ENCODE measurements at regions not wholly inside any gene's neighbourhood (a gene's known extent, or its start where the extent isn't known, plus 50 kb on each side); places are given as distances from the start of the nearest gene placed in this dataset.

GRCh38 chr4:18578307-18578706 is 556.8 kb upstream of the LCORL start:
- no peaks in the 10 kb centered on the region for H3K9me3 ChIP-seq
- WGBS, 4 donors, result 56 to 70% (median 64%) methylated on average over 4 of the region's 4 CpGs
- no peak for DNase-seq
- no peak overlapping the region for H3K27ac ChIP-seq
- peaks cover 0 to 13% (median 0%) of the 10 kb centered on the region in 9 donors for H3K27me3 ChIP-seq
- H3K4me3 ChIP-seq, result no peak overlapping the region
- no peak for ATAC-seq
- intact Hi-C loops (cut with DNase I), result loop anchor here in 1 of 10 donors (10.0 kb wide), 1 partner anchor 754 kb away; no protein-coding TSS in a partner anchor
- TF ChIP-seq CTCF (IDR thresholded peaks at IDR 0.05), result no peak
- no peak for TF ChIP-seq POLR2A (IDR thresholded peaks at IDR 0.05)
- no peaks in the 10 kb centered on the region for H3K36me3 ChIP-seq
- no peaks in the 10 kb centered on the region for H3K4me1 ChIP-seq

GRCh38 chr4:18572481-18572880 is 550.9 kb upstream of the LCORL start:
- Histone ChIP-seq H3K36me3 (no peaks in the 10 kb centered on the region), H3K4me1 (no peaks in the 10 kb centered on the region), H3K4me3 (no peak overlapping the region), H3K27ac (no peak overlapping the region), H3K27me3 (peaks cover 0 to 6% (median 0%) of the 10 kb centered on the region in 9 donors), H3K9me3 (no peaks in the 10 kb centered on the region)
- ATAC-seq, result no peak
- intact Hi-C loops (cut with DNase I), result loop anchor here in 1 of 10 donors (10.0 kb wide), 1 partner anchor 748 kb away; no protein-coding TSS in a partner anchor
- no peak for DNase-seq
- 51 to 56% (median 54%) methylated on average over 1 of the region's 1 CpG for WGBS, 4 donors
- TF ChIP-seq CTCF (IDR thresholded peaks at IDR 0.05), result no peak
- no peak for TF ChIP-seq POLR2A (IDR thresholded peaks at IDR 0.05)

DNA sequence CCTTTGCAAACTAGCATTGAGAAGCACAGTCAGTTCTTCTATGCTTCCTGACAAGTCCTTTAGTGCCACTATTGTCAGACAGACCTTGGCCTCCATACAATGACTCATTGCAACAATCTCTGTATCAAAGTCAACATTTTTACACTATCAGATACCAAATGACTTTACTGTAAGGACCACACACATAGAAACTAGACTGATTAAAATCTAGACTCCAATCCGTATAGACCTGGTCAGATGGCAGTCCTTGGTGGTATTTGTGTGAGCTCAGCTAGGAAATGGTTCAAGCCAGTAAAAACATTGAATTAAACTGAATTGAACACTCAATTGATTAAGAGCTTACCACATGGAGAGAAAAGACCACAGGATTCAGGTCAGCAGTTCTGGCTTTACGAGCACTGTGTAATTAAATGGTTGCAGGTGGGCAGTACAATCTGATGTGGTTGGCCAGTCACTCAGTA is 549.8 kb upstream of the LCORL start:
- DNase-seq (no peak), ATAC-seq (no peak)
- intact Hi-C loops (cut with DNase I), result loop anchor here in 1 of 10 donors (10.0 kb wide), 1 partner anchor 747 kb away; no protein-coding TSS in a partner anchor
- H3K9me3 ChIP-seq, result no peaks in the 10 kb centered on the region
- peaks cover 0 to 6% (median 0%) of the 10 kb centered on the region in 9 donors for H3K27me3 ChIP-seq
- no peak overlapping the region for H3K4me3 ChIP-seq
- no peaks in the 10 kb centered on the region for H3K36me3 ChIP-seq
- no peaks in the 10 kb centered on the region for H3K4me1 ChIP-seq
- WGBS, 4 donors, result 32 to 85% (median 78%) methylated on average over 2 of the region's 2 CpGs
- H3K27ac ChIP-seq, result no peak overlapping the region
- no peak for TF ChIP-seq POLR2A (IDR thresholded peaks at IDR 0.05)
- no peak for TF ChIP-seq CTCF (IDR thresholded peaks at IDR 0.05)

- peaks cover 0 to 3% (median 0%) of the 10 kb centered on the region in 12 donors for H3K9me3 ChIP-seq
- TF ChIP-seq CTCF (IDR thresholded peaks at IDR 0.05) (no peak), POLR2A (IDR thresholded peaks at IDR 0.05) (no peak)
- H3K4me3 ChIP-seq, result no peak overlapping the region
- intact Hi-C loops (cut with DNase I), result loop anchor here in 1 of 10 donors (10.0 kb wide), 1 partner anchor 746 kb away; no protein-coding TSS in a partner anchor
- H3K36me3 ChIP-seq, result no peaks in the 10 kb centered on the region
- 58 to 81% (median 71%) methylated on average over 3 of the region's 3 CpGs for WGBS, 4 donors
- H3K27ac ChIP-seq, result no peak overlapping the region
- no peak for DNase-seq
- H3K4me1 ChIP-seq, result no peaks in the 10 kb centered on the region
- H3K27me3 ChIP-seq, result peaks cover 0 to 6% (median 0%) of the 10 kb centered on the region in 9 donors
- ATAC-seq, result no peak
These were observed 548.8 kb upstream of the LCORL start for GRCh38 chr4:18570370-18570769.

Data from heart left ventricle (tissue), 16 donors.